Kidney (tissue), 13 donors: ENCODE measurements at regions not wholly inside any gene's neighbourhood (a gene's known extent, or its start where the extent isn't known, plus 50 kb on each side); places are given as distances from the start of the nearest gene placed in this dataset.

Source experiments
- DNase-seq, 5 donors: peaks; one replicate each; pipeline ENCODE4 v3.0.0-alpha.2; 2013 to 2020
- FAIRE-seq: peaks from 2 replicates; lab custom pipeline; 2012; peaks lifted over from hg19 to GRCh38; lab: Jason Lieb, UNC
- H3K27ac ChIP-seq, 2 donors: one replicate each; pipeline ENCODE4 v1.7.0; 2013; ENCODE audit warnings: low read depth in 2 of 2, low read length in 2 of 2, inconsistent platforms in 1 of 2
- H3K27me3 ChIP-seq: one replicate; pipeline ENCODE4 v1.7.1; 2013; ENCODE audit warnings: low read length, inconsistent platforms; ENCODE audit not compliant: control insufficient read depth, insufficient read depth
- H3K36me3 ChIP-seq, 3 donors: one replicate each; pipeline versions ENCODE4 v1.7.0 to v1.7.1; 2013; ENCODE audit warnings: low read length in 3 of 3, control low read depth in 1 of 3, inconsistent platforms in 1 of 3; ENCODE audit not compliant: insufficient read depth in 3 of 3, control insufficient read depth in 2 of 3
- H3K4me1 ChIP-seq, 3 donors: one replicate each; pipeline versions ENCODE4 v1.7.0 to v1.7.1; 2013; ENCODE audit warnings: low read length in 3 of 3, inconsistent platforms in 1 of 3, low read depth in 1 of 3; ENCODE audit not compliant: control insufficient read depth in 2 of 3, insufficient read depth in 2 of 3
- H3K4me3 ChIP-seq, 3 donors: one replicate each; pipeline versions ENCODE4 v1.7.0 to v1.8.1; 2013; ENCODE audit warnings: low read length in 3 of 3, control low read depth in 1 of 3, inconsistent platforms in 1 of 3
- H3K9ac ChIP-seq, 3 donors: one replicate each; pipeline versions ENCODE4 v1.7.0 to v1.7.1; 2013; ENCODE audit warnings: low read length in 3 of 3, control low read depth in 1 of 3, inconsistent platforms in 1 of 3
- H3K9me3 ChIP-seq, 3 donors: one replicate each; pipeline versions ENCODE4 v1.7.0 to v1.7.1; 2013; ENCODE audit warnings: low read length in 3 of 3, control low read depth in 1 of 3, inconsistent platforms in 1 of 3; ENCODE audit not compliant: control insufficient read depth in 2 of 3, insufficient read depth in 1 of 3
- CTCF ChIP-seq: IDR thresholded peaks from 3 replicates; pipeline ENCODE4 v1.5.1; 2012; ENCODE audit warnings: mild to moderate bottlenecking, moderate library complexity, borderline replicate concordance; ENCODE audit not compliant: insufficient read depth; ENCODE audit errors: extremely low read depth
- intact Hi-C: fragments of 100-400 bp; cut with DNase I; formaldehyde crosslinking; loops from one replicate; pipeline ENCODE4 v1.11.1; 2022
- donor health status: control.
- donor health status: control.
- donor health status: control.
- donor health status: control.
- donor health status: control.
- donor health status: DM: yes; HTN: yes; CAD: no.
- donor health status: Normal renal cell carcinoma (clear cell type).

- H3K36me3 ChIP-seq: no peaks in the 10 kb centered on the region
- no peak for TF ChIP-seq CTCF
- DNase-seq: no peak
- H3K27ac ChIP-seq: no peak overlapping the region
- intact Hi-C loops: no loop called here
- H3K9me3 ChIP-seq: no peaks in the 10 kb centered on the region
- H3K27me3 ChIP-seq: no peaks in the 10 kb centered on the region
- no peak for FAIRE-seq
- no peak overlapping the region for H3K4me3 ChIP-seq
- no peak overlapping the region for H3K9ac ChIP-seq
- H3K4me1 ChIP-seq: no peaks in the 10 kb centered on the region
These were observed 136.2 kb upstream of the ARHGAP28 start for GRCh38 chr18:6593142-6593885.

GRCh38 chr18:6595666-6596065 lies 133.8 kb upstream of the ARHGAP28 start:
- no peak for DNase-seq
- Histone ChIP-seq H3K36me3 (no peaks in the 10 kb centered on the region), H3K27ac (no peak overlapping the region), H3K4me1 (no peaks in the 10 kb centered on the region), H3K4me3 (no peak overlapping the region), H3K9ac (no peak overlapping the region), H3K27me3 (no peaks in the 10 kb centered on the region), H3K9me3 (no peaks in the 10 kb centered on the region)
- FAIRE-seq: no peak
- intact Hi-C loops: no loop called here
- no peak for TF ChIP-seq CTCF

- TF ChIP-seq CTCF: no peak
- H3K36me3 ChIP-seq: no peaks in the 10 kb centered on the region
- FAIRE-seq (no peak), DNase-seq (no peak)
- H3K27me3 ChIP-seq: no peaks in the 10 kb centered on the region
- no peaks in the 10 kb centered on the region for H3K4me1 ChIP-seq
- no peak overlapping the region for H3K27ac ChIP-seq
- no peaks in the 10 kb centered on the region for H3K9me3 ChIP-seq
- intact Hi-C loops: no loop called here
- H3K4me3 ChIP-seq: no peak overlapping the region
- H3K9ac ChIP-seq: no peak overlapping the region
These were observed 130.9 kb upstream of the ARHGAP28 start for GRCh38 chr18:6598657-6599056.
